Peyer's patch (tissue), 4 donors: ENCODE measurements at regions not wholly inside any gene's neighbourhood (a gene's known extent, or its start where the extent isn't known, plus 50 kb on each side); places are given as distances from the start of the nearest gene placed in this dataset.

Source experiments
- DNase-seq, 3 donors: peaks; one replicate each; pipeline ENCODE4 v3.0.0-alpha.2; 2017 to 2019
- H3K27ac ChIP-seq, 4 donors: fragments of 200-600 bp; sonication (generic); one replicate each; pipeline ENCODE4 v1.5.1; 2016 to 2019
- H3K27me3 ChIP-seq, 2 donors: fragments of 200-600 bp; sonication (generic); one replicate each; pipeline ENCODE4 v1.5.1; 2019
- H3K36me3 ChIP-seq, 3 donors: fragments of 200-600 bp; sonication (generic); one replicate each; pipeline ENCODE4 v1.5.1; 2016 to 2019
- H3K4me1 ChIP-seq, 4 donors: fragments of 200-600 bp; sonication (generic); one replicate each; pipeline ENCODE4 v1.5.1; 2016 to 2019
- H3K4me3 ChIP-seq, 4 donors: fragments of 200-600 bp; sonication (generic); 1 replicate in 3 of 4; 2 replicates in 1 of 4; pipeline ENCODE4 v1.5.1; 2016 to 2019; ENCODE audit warnings: mild to moderate bottlenecking in 1 of 4
- H3K9me3 ChIP-seq, 4 donors: fragments of 200-600 bp; sonication (generic); one replicate each; pipeline ENCODE4 v1.5.1; 2016 to 2019; ENCODE audit warnings: mild to moderate bottlenecking in 1 of 4
- POLR2A ChIP-seq, 2 donors: fragments of 450-650 bp; IDR thresholded peaks; one replicate each; pipeline ENCODE4 v1.5.1; 2017; ENCODE audit warnings: antibody characterized with exemption in 2 of 2, mild to moderate bottlenecking in 2 of 2, moderate library complexity in 2 of 2
- TF ChIP-seq, protein P1 (sequence below), 6 experiments: fragments of 450-650 bp in 4 of 6; fragments of 200-600 bp in 2 of 6; sonication (generic) in 1 of 6; IDR thresholded peaks; one replicate each; pipeline ENCODE4 v1.5.1; 2017 to 2019; ENCODE audit warnings: antibody characterized with exemption in 6 of 6, mild to moderate bottlenecking in 3 of 6, moderate library complexity in 1 of 6

DNA sequence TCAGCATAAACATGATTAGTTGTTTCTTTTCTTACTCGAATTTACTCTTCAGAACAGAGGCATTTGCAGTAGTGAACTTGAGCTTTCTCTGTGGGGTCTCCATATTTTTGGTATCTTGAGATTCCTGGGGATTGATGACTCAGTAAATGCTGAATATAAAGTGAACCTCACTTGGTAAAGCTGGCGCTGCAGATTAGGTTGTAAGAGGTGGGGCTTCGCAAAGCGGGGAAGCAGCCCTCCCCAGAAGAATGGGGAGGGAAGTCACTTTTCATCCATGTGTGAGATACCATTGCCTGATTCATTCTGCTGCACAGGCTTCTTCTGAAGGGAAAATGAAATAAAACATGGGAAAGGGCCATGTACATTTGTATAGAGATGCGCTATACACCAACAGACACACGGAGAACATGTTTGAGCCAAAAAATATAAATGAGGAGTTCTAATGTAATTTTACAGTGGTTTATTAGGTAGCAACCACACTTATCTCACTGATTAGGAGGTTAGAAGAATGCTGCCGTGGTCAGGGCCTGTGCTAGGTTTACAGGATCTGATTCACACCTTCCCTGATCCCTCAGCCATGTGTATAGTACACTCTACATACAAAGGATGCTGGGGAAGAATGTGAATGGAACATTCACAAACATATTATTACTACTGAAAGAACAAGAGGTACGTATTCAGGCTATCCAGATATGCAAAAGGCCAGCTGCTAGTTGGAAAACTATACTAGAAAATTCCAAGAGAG, 63.5 kb downstream of the DNTTIP2 start:
- no peaks in the 10 kb centered on the region for H3K27me3 ChIP-seq
- no peaks in the 10 kb centered on the region for H3K9me3 ChIP-seq
- DNase-seq = no peak
- TF ChIP-seq, protein P1, sequence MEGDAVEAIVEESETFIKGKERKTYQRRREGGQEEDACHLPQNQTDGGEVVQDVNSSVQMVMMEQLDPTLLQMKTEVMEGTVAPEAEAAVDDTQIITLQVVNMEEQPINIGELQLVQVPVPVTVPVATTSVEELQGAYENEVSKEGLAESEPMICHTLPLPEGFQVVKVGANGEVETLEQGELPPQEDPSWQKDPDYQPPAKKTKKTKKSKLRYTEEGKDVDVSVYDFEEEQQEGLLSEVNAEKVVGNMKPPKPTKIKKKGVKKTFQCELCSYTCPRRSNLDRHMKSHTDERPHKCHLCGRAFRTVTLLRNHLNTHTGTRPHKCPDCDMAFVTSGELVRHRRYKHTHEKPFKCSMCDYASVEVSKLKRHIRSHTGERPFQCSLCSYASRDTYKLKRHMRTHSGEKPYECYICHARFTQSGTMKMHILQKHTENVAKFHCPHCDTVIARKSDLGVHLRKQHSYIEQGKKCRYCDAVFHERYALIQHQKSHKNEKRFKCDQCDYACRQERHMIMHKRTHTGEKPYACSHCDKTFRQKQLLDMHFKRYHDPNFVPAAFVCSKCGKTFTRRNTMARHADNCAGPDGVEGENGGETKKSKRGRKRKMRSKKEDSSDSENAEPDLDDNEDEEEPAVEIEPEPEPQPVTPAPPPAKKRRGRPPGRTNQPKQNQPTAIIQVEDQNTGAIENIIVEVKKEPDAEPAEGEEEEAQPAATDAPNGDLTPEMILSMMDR (IDR thresholded peaks at IDR 0.05) = no peak
- no peak for TF ChIP-seq POLR2A (IDR thresholded peaks at IDR 0.05)
- H3K4me3 ChIP-seq = no peak overlapping the region
- H3K27ac ChIP-seq = no peak overlapping the region
- H3K36me3 ChIP-seq = no peaks in the 10 kb centered on the region
- H3K4me1 ChIP-seq = no peaks in the 10 kb centered on the region

DNA sequence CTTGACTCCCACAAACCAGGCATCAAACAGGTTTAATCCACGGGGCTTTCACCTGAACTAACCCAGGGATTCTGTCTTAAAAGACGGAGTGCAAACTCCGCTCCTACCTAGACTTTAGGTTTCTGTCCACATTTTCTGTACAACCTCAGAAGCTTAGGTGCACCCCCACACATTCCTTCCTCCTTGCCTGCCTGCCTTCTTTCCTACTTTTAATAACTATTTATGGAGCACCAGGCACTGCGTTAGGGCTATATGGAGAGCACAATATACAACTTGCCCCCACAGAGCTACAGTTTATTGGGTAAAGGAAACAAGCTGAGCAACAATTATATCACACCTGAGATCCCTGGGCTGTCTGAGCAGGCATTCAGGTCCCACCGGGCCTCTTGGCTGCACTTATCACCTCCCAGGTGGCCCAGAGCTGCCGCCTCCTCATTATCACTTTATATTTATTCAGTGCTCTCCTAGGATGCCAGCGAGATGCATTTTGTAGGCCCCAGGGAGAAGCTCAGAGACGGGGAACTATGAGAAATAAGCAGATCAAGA, 64.1 kb downstream of the DNTTIP2 start:
- Histone ChIP-seq H3K27me3 (no peaks in the 10 kb centered on the region), H3K27ac (no peak overlapping the region), H3K36me3 (no peaks in the 10 kb centered on the region), H3K4me3 (no peak overlapping the region), H3K4me1 (no peaks in the 10 kb centered on the region), H3K9me3 (no peaks in the 10 kb centered on the region)
- no peak for DNase-seq
- no peak for TF ChIP-seq POLR2A (IDR thresholded peaks at IDR 0.05)
- TF ChIP-seq, protein P1 (IDR thresholded peaks at IDR 0.05) = no peak

DNA sequence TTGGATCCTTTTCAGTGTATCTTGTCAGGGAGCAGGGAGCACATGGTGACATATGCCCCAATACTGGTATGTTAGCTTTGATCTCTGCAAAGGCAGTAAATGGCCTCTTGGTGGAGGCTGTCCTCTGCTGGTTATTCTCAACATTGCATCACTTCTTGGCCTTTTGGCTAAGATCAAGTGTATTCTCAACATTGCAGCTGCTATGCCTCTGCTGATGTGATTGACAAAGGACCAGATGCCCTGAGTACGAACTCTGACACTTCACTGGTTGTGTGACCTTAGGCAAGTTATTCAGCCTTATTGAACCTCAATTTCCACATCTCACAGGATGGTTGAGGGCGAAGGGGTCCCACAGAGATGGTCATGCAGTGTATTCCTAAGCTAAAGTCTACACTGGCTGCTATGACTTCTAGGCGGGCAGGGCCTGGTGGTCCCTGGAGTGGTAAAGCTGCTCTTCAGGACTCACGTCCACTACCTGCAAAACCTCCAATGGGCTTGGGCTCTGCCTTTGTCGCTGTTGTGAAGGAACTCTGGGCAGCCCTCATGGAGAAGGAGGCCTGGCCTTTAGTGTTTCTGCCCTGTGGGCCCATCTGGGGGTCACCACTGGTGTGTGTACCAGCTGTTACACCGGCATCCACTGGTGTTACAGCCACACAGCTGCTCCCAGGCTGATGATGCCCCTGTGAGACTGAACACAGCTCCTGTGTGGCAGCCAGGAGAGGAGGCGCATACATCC, 64.8 kb downstream of the DNTTIP2 start:
- H3K36me3 ChIP-seq = no peaks in the 10 kb centered on the region
- H3K9me3 ChIP-seq = no peaks in the 10 kb centered on the region
- H3K27me3 ChIP-seq = no peaks in the 10 kb centered on the region
- H3K27ac ChIP-seq = no peak overlapping the region
- peak in 2 of 3 donors; percentile 30 to 81 for DNase-seq
- H3K4me3 ChIP-seq = no peak overlapping the region
- TF ChIP-seq, protein P1 (IDR thresholded peaks at IDR 0.05) = peak; percentile 80 to 99 (median 96)
- no peak for TF ChIP-seq POLR2A (IDR thresholded peaks at IDR 0.05)
- no peaks in the 10 kb centered on the region for H3K4me1 ChIP-seq

DNA sequence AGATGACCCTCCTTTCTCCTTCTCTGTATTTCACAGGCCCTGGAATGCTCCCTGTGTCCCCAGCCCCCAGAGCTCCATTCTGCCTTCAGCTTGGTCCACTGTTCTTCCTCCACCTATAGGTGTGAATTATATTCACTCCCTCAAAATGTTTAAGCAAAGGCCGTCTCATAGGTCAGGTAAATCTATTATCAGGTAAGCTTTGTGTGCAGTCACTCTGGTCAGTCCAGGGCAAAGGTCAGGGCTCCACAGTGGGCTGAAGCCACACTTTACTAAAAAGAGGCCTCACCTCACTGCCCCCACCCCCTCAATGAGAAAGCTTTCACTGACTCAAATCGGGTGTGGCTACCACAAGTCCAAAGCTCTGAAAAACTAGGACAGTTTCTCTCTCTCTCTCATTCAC, 65.9 kb downstream of the DNTTIP2 start:
- no peak overlapping the region for H3K4me3 ChIP-seq
- TF ChIP-seq, protein P1 (IDR thresholded peaks at IDR 0.05) = no peak
- no peak for TF ChIP-seq POLR2A (IDR thresholded peaks at IDR 0.05)
- H3K9me3 ChIP-seq = no peaks in the 10 kb centered on the region
- H3K27me3 ChIP-seq = no peaks in the 10 kb centered on the region
- DNase-seq = no peak
- no peak overlapping the region for H3K27ac ChIP-seq
- H3K36me3 ChIP-seq = no peaks in the 10 kb centered on the region
- H3K4me1 ChIP-seq = no peaks in the 10 kb centered on the region

DNA sequence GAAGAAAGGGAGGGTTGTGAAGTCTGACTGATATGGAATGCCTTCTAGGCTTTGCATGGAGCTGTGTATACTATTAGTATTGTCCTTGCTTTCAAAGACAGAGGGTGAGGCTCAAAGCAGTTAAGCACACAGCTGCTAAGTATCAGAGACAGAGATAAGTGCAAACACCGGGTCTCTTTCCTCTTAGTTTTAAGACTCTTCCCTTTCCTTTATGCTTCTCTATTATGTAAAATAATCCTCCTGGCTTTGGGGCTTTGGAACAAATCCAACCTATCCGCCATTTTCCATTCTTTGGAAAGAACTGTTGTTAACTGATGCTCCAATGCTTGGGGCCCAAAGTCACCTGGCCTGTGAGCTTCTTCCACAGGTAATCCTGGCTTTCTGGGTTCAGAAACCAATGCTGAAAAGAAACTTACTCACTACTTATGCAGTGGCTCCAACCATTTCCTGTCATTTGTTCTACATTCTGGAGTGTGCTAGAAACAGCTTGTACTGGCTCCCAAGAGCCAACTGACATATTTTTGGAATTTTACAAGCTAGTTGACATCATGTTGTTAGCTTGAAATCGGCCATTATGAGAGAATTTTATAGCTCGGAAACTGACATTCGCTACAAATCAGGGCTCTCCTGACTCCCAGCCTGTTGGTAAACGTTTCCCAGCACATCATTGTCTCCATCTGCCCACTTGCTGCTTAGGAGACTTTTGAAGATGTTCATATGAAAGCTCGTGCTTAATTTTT, 67.5 kb downstream of the DNTTIP2 start:
- DNase-seq = no peak
- H3K4me3 ChIP-seq = no peak overlapping the region
- H3K4me1 ChIP-seq = no peaks in the 10 kb centered on the region
- H3K36me3 ChIP-seq = no peaks in the 10 kb centered on the region
- H3K9me3 ChIP-seq = no peaks in the 10 kb centered on the region
- TF ChIP-seq, protein P1 (IDR thresholded peaks at IDR 0.05) = no peak
- no peak for TF ChIP-seq POLR2A (IDR thresholded peaks at IDR 0.05)
- H3K27ac ChIP-seq = no peak overlapping the region
- H3K27me3 ChIP-seq = no peaks in the 10 kb centered on the region
